NB4 (cell line): ENCODE measurements at regions not wholly inside any gene's neighbourhood (a gene's known extent, or its start where the extent isn't known, plus 50 kb on each side); places are given as distances from the start of the nearest gene placed in this dataset.
A peak's percentile ranks its signal among the peaks of the same experiment; 100 is the strongest.

Source experiments
- DNase-seq: peaks from one replicate; pipeline ENCODE4 v3.0.0; 2010; ENCODE audit warnings: low read depth
- H3K4me3 ChIP-seq: one replicate; pipeline ENCODE4 v1.5.1; 2011; ENCODE audit warnings: mild to moderate bottlenecking, low read depth, low read length, moderate library complexity
- CTCF ChIP-seq: IDR thresholded peaks from one replicate; pipeline ENCODE4 v1.5.1; 2012; ENCODE audit warnings: low read depth, low read length
- MAX ChIP-seq: IDR thresholded peaks from 2 replicates; pipeline ENCODE4 v1.6.1; 2011; ENCODE audit warnings: low read depth, low read length
- MYC ChIP-seq: IDR thresholded peaks from 2 replicates; pipeline ENCODE4 v1.6.1; 2011; ENCODE audit warnings: low read depth, low read length
- POLR2A ChIP-seq: IDR thresholded peaks from 2 replicates; pipeline ENCODE4 v1.6.1; 2011; ENCODE audit warnings: mild to moderate bottlenecking; ENCODE audit not compliant: insufficient read length; ENCODE audit errors: extremely low read depth

DNA sequence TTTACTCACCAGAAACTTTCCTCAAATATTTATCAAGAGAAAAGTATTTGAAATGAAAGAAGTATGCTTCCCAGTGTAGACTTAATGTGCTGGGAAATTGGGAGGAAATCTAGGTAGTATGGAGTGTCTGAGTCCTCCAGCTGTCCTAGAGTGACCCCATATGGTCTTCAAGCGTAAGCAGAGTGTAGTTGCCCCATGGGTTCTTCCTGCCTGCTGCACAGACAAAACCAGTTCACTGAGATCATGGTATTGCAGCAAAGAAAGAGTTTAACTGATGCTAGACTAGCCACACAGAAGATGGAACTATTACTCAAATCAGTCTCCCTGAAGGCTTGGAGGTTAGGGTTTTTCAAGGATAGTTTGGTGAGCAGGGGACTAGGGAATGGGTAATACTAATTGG is 114.9 kb upstream of the PRLR start:
- DNase-seq, result peak; percentile 6
- H3K4me3 ChIP-seq, result no peak overlapping the region
- TF ChIP-seq MYC (no peak), MAX (no peak), POLR2A (no peak), CTCF (no peak)

- TF ChIP-seq POLR2A, result no peak
- no peak for TF ChIP-seq MYC
- no peak for TF ChIP-seq CTCF
- no peak for TF ChIP-seq MAX
- H3K4me3 ChIP-seq, result no peak overlapping the region
- no peak for DNase-seq
These were observed 112.4 kb upstream of the PRLR start for GRCh38 chr5:35342664-35343063.

DNA sequence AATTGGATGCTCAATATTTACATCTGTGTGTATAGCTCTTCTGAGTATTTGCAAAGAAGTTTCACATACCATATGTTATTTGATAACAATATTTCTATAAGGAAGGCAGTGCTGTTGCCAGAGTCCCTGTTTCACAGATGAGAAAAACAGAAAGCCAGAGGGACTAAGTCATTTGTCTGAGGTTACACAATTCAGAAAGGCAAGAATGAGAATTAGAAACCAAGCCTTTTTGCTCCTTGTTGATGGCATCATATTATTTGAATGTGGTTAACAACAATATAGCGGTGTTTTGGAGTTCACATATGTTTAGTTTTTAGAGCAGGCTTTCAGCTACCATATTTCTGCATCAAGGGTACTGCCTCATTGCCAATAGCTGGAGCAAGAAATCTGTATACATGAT is 110.9 kb upstream of the PRLR start:
- H3K4me3 ChIP-seq, result no peak overlapping the region
- TF ChIP-seq POLR2A (no peak), CTCF (no peak), MAX (no peak), MYC (no peak)
- DNase-seq, result no peak

DNA sequence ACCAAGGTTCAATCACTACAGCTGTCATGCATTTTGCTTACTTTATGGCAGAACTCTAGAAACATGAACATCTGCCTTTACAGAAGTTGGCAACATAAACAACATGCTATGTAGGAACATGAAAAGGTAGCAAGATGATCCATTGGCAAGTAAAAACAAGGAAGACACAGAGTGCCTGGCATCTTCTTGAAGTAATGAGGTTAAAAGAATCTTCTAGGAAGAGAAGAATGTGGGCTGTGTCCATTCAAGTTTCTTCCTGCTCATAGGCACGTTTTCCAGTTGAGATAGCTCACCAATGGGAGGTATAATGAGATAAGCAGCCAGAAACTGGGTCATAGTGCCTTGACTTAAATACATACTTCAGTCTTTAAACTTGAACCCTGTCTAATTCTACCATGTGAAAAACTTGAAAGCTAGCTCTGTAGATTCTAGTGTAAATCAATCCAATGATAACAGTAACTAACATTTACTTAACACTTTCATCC is 109.4 kb upstream of the PRLR start:
- TF ChIP-seq POLR2A (no peak), MYC (no peak), MAX (no peak), CTCF (no peak)
- H3K4me3 ChIP-seq, result no peak overlapping the region
- no peak for DNase-seq

DNA sequence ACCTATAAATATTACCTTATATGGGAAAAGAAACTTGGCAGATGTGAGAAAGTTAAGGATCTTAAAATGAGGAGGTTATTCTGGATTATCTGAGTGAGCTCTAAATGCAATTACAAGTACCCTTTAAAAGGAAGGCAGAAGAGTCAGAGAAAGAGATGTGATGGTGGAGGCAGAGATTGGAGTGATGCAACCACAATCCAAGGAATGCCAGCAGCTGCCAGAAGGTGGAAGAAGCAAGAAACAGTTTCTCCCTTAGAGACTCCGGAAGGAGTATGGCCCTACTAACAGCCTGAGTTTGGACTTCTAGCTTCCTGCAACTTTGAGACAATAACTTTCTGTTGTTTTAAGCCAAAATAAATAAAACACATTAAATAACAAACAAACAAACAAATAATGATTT is 108.7 kb upstream of the PRLR start:
- no peak for DNase-seq
- no peak for TF ChIP-seq POLR2A
- no peak for TF ChIP-seq MYC
- no peak for TF ChIP-seq MAX
- no peak for TF ChIP-seq CTCF
- no peak overlapping the region for H3K4me3 ChIP-seq

DNA sequence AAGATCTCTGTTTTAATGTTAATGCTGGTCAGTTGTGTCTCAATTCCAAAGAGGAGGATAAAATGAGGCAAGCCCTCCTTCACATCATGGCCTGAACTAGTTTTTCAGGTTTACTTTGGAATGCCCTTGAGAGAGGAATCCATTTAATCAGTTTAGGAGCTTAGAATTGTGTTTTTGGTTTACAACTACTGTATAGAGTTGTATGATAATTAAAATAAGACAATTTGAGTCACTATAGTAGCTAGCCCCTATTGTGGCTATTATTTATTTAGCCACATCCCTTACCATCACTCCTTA is 107.8 kb upstream of the PRLR start:
- no peak for TF ChIP-seq MAX
- no peak for TF ChIP-seq POLR2A
- no peak for TF ChIP-seq MYC
- TF ChIP-seq CTCF, result no peak
- DNase-seq, result no peak
- no peak overlapping the region for H3K4me3 ChIP-seq
